NCI-H2227 (cell line): ENCODE measurements at regions not wholly inside any gene's neighbourhood (a gene's known extent, or its start where the extent isn't known, plus 50 kb on each side); places are given as distances from the start of the nearest gene placed in this dataset.

Experiments used
- DNase-seq: peaks from one replicate; lab custom pipeline; 2025; ENCODE audit not compliant: unreplicated experiment; lab: John Stamatoyannopoulos, UW

- DNase-seq, result no peak
Observed at GRCh38 chr5:155898284-155898683, 428.7 kb upstream of the SGCD start.

DNA sequence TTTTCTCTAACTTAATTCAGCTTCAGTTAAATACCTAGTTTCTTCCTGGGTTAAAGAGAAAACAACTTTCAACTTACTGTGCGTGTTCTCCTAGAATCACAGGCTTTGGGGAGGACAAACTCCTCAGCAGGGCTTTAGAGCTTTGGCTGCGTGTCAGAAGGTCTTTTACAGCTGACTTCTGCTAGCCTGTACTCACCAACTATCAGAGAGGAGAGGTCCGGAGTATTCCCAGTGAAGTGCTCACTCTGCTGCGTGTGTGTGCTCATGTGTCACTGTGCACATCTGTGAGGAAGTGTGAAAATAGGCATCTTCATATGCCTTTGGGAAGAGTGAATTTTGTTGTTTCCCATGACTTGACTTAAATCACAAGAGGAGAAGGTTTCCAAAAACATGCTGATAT lies 423.2 kb upstream of the SGCD start:
- DNase-seq, result no peak

- no peak for DNase-seq
Observed at GRCh38 chr5:155905364-155905763, 421.6 kb upstream of the SGCD start.

GRCh38 chr5:155906046-155906445 lies 420.9 kb upstream of the SGCD start:
- DNase-seq, result no peak

GRCh38 chr5:155908543-155908942 lies 418.4 kb upstream of the SGCD start:
- no peak for DNase-seq

DNA sequence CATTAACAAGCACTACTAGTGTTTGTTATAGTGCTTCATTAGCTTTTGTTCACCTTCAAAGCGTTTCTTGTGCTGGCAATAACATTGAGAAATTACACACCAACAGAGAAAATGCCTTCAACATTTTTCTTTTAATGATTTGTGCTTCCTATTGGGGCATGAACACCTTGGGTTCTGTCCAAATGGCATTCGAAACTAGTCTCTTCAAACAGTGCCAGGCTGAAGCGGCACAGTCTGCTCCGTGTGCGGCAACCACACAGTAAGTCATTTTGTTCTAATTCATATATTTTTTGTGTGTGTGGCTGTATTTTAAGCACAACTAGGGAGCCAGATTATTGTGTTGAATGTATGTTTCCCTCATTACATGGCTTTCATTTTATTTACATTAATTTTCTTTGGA lies 414.7 kb upstream of the SGCD start:
- no peak for DNase-seq

- DNase-seq, result no peak
Observed at GRCh38 chr5:155914766-155915165, 412.2 kb upstream of the SGCD start.

DNA sequence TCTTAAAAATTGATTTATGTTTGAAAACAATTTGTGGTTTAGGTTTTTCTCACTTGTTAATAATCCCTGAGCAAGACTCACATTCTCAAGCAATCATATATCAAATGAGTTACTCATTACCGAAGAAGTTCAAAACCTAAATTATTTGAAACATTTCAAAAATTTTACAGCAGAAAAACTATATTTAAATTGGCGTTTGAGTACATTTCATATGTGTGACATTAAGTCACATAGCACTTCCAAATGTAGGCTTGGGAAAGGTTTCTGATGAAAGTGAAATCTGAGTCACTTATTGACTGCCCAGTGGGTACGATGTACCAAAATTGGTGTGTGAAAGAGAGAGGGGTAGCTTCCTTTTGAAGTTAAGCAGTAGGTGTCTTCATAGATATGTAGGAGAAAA lies 411.4 kb upstream of the SGCD start:
- no peak for DNase-seq

- no peak for DNase-seq
Observed at GRCh38 chr5:155919126-155919525, 407.8 kb upstream of the SGCD start.

DNA sequence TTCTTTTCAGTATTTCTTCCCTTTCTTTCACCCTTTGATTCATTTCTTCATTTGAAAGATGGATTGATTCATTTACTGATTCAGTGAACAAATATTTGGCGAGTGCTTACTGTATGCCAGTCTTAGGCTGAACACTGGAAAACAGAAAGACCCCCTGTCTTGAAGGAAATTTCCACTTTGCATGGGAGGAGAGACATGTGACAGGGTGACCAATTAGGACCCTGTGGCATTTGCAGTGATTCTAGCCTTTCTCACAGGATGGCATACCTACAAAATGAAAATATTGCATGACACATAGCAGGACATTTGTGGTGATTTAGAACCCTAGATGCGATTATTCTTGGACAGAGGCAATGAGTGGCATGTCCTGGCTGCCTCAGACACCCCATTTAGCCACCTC lies 407.2 kb upstream of the SGCD start:
- DNase-seq, result no peak

GRCh38 chr5:155921621-155922020 lies 405.3 kb upstream of the SGCD start:
- no peak for DNase-seq

DNA sequence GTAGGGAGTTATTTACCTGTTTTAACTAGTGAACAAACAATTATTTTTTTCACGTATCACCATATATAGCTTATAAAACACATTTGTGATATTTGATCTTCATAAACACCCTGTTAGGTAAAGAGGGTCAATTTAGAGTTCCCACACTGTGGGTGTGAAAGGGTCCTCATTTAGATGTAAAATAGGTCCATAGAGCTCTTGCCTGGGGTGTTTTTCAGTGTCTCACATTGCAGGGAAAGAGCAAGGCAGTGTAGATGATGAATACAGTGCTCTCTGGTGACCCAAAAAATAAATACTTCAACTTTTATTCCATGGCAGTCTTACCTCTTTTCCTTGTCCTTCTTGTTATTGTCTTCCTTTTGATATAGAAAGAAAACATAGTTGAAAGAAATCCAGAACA lies 403.2 kb upstream of the SGCD start:
- no peak for DNase-seq

GRCh38 chr5:155926031-155926430 lies 400.9 kb upstream of the SGCD start:
- no peak for DNase-seq

DNA sequence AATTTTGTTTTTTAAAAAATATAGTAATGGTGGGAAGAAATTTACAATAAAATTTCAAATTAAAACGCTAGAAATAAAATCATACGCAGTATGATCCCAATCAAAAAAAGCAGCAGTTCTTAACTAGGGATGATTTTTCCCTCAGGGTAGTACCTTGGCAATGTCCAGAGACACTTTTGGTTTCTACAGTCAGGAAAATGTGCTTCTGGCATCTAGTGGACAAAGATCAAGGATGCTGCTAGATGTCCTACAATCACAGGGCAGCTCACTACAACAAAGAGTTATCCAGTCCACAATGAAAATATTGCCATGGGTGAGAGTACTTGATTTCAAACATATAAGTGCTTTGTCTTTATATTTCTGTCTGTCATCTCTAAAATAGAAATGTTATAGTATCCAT lies 400.2 kb upstream of the SGCD start:
- DNase-seq, result no peak

DNA sequence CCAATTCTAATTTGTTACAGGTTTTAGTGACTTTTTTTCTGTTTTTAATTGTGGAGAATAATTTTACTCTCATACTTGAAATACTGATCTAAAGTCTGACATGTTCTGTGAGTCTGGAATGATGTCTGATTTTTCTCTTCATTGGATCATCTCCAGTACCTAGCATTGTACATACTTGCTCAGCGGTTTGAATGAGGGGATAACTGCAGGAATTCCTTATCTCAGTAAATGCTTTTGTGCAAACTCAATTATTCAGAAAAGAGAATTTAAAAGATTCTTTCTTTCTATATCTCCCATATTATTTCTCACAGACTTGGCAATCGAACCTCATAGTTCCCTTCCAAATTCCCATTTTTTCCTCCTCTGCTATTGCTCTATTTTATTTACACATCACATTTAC lies 397.9 kb upstream of the SGCD start:
- no peak for DNase-seq

- DNase-seq, result no peak
Observed at GRCh38 chr5:155934964-155935363, 392.0 kb upstream of the SGCD start.

DNA sequence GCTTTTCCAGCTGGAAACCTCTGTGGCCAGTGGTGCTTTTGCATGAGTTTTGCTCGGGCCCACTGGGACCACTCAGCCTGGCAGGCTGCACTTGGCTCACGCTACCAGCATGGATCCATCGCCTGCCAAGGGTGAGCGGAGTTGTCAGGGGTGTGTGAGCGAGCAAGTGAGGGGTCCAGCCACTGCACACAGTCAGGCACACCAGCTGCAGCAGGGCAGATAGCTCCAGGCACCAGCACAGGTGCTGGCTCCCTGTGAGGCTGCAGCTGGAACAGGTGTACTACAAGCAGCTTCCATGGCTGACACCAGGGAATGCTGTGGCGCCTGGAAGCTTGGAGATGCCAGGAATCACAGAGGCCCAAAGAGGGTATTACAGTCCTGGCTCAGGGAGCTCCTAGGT lies 391.2 kb upstream of the SGCD start:
- DNase-seq, result no peak

GRCh38 chr5:155936520-155937406 lies 390.2 kb upstream of the SGCD start:
- no peak for DNase-seq

DNA sequence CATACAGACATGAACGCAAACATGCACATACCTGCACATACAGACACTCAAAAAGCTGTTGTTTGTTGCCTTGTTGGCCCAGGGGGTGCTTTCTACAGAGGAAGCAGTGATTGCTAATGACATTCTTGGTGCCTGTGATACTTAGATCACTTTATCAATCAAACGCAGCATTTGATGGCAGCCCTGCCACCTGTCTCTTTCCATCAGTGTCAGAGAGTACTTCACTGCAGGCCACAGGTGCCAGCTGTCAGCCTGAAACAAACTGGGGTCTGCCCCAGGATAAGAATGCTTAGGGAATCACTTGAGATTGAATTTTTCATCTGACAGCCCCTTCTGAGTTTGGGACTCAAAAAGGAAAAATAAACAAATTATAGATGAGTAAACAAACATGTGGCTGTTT lies 388.9 kb upstream of the SGCD start:
- no peak for DNase-seq

DNA sequence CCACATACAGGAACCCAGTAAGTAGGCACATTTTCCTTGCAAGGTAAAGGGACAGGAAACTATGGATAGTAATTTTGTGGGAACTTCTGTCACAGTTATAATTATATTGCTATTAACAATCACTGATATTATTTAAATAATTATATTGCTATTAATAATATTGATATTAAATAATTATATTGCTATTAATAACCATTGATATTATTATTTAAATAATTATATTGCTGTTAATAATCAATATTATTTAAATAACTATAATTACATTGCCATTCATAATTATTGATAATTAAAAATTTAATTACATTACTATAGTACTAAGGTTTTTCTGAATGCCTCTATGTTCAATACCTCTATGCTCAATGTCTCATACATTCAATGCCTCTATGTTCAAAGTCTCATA lies 385.6 kb upstream of the SGCD start:
- no peak for DNase-seq

- DNase-seq, result peak; percentile 52
Observed at GRCh38 chr5:155943516-155944407, 383.2 kb upstream of the SGCD start.

GRCh38 chr5:155947394-155948062 lies 379.4 kb upstream of the SGCD start:
- DNase-seq, result no peak
